Putamen (tissue), 1 donor: ENCODE measurements at regions not wholly inside any gene's neighbourhood (a gene's known extent, or its start where the extent isn't known, plus 50 kb on each side); places are given as distances from the start of the nearest gene placed in this dataset.
A peak's percentile ranks its signal among the peaks of the same experiment; 100 is the strongest.

Source experiments
- DNase-seq: peaks from one replicate; pipeline ENCODE4 v3.0.0-alpha.2; 2016; ENCODE audit warnings: low spot score

GRCh38 chr16:55380485-55380884 is 56.5 kb downstream of the IRX6 start:
- no peak for DNase-seq

GRCh38 chr16:55384288-55385247 is 60.6 kb downstream of the IRX6 start:
- DNase-seq, result no peak

- DNase-seq, result no peak
These were observed 61.4 kb downstream of the IRX6 start for GRCh38 chr16:55385359-55385758.

GRCh38 chr16:55386534-55387296 is 62.7 kb downstream of the IRX6 start:
- DNase-seq, result no peak

- DNase-seq, result no peak
These were observed 64.3 kb downstream of the IRX6 start for GRCh38 chr16:55388131-55388862.

GRCh38 chr16:55389426-55390073 is 65.5 kb downstream of the IRX6 start:
- DNase-seq, result no peak

GRCh38 chr16:55390630-55391237 is 66.7 kb downstream of the IRX6 start:
- DNase-seq, result peak; percentile 40

- no peak for DNase-seq
These were observed 67.9 kb downstream of the IRX6 start for GRCh38 chr16:55391760-55392375.

GRCh38 chr16:55392701-55393100 is 68.7 kb downstream of the IRX6 start:
- DNase-seq, result no peak

- DNase-seq, result no peak
These were observed 70.0 kb downstream of the IRX6 start for GRCh38 chr16:55393991-55394390.

GRCh38 chr16:55398762-55399161 is 74.8 kb downstream of the IRX6 start:
- no peak for DNase-seq

GRCh38 chr16:55399911-55400310 is 75.9 kb downstream of the IRX6 start:
- no peak for DNase-seq

GRCh38 chr16:55401046-55401445 is 77.0 kb downstream of the IRX6 start:
- no peak for DNase-seq

- DNase-seq, result no peak
These were observed 75.5 kb upstream of the MMP2 start for GRCh38 chr16:55403464-55403863.

GRCh38 chr16:55406651-55407050 is 72.3 kb upstream of the MMP2 start:
- DNase-seq, result no peak

GRCh38 chr16:55408661-55409060 is 70.3 kb upstream of the MMP2 start:
- no peak for DNase-seq

- no peak for DNase-seq
These were observed 67.8 kb upstream of the MMP2 start for GRCh38 chr16:55411231-55411630.

GRCh38 chr16:55418586-55418985 is 60.4 kb upstream of the MMP2 start:
- DNase-seq, result no peak

GRCh38 chr16:55421226-55421625 is 57.8 kb upstream of the MMP2 start:
- DNase-seq, result no peak

- DNase-seq, result no peak
These were observed 52.0 kb upstream of the MMP2 start for GRCh38 chr16:55426865-55427484.
